ENCODE measurements at regions not wholly inside any gene's neighbourhood (a gene's known extent, or its start where the extent isn't known, plus 50 kb on each side); places are given as distances from the start of the nearest gene placed in this dataset.
"Not testable (repeated sequence)": the region's sequence is repeated elsewhere in the genome, so short reads cannot be mapped to it uniquely, and the experiment has no call there.

- no peak overlapping the region for H2AFZ ChIP-seq (ENCODE audit: low read depth, low read length)
- H4K20me1 ChIP-seq (ENCODE audit: insufficient read depth, low read length): no peaks in the 10 kb centered on the region
- TF ChIP-seq CTCF (IDR thresholded peaks at IDR 0.05; ENCODE audit: low read depth, low read length): no peak
- no peak for TF ChIP-seq EZH2phosphoT487 (IDR thresholded peaks at IDR 0.05; ENCODE audit: low read depth)
- H3K4me1 ChIP-seq (ENCODE audit: low read length): peaks cover 19% of the 10 kb centered on the region
- no peak overlapping the region for H3K27ac ChIP-seq (ENCODE audit: low read length)
- H3K4me2 ChIP-seq (ENCODE audit: low read length): no peak overlapping the region
- no peak overlapping the region for H3K4me3 ChIP-seq (ENCODE audit: low read length)
- H3K9ac ChIP-seq (ENCODE audit: low read length): no peak overlapping the region
- no peaks in the 10 kb centered on the region for H3K79me2 ChIP-seq (ENCODE audit: low read length)
- no peaks in the 10 kb centered on the region; the same call in 1 of the 2 replicates for H3K9me3 ChIP-seq (ENCODE audit: insufficient read depth, low read length)
- no peaks in the 10 kb centered on the region for H3K27me3 ChIP-seq (ENCODE audit: low read depth, low read length)
- H3K36me3 ChIP-seq (replicated peaks; ENCODE audit: low read depth, low read length): no peaks in the 10 kb centered on the region
Measured at GRCh38 chr4:77348815-77349214, 191.8 kb downstream of the CCNG2 start.

- no peaks in the 10 kb centered on the region for H4K20me1 ChIP-seq (ENCODE audit: insufficient read depth, low read length)
- H3K27me3 ChIP-seq (ENCODE audit: low read depth, low read length): no peaks in the 10 kb centered on the region
- H3K4me3 ChIP-seq (ENCODE audit: low read length): no peak overlapping the region
- H3K79me2 ChIP-seq (ENCODE audit: low read length): no peaks in the 10 kb centered on the region
- no peaks in the 10 kb centered on the region; the same call in 1 of the 2 replicates for H3K9me3 ChIP-seq (ENCODE audit: insufficient read depth, low read length)
- no peak overlapping the region for H2AFZ ChIP-seq (ENCODE audit: low read depth, low read length)
- no peak overlapping the region for H3K9ac ChIP-seq (ENCODE audit: low read length)
- peaks cover 21% of the 10 kb centered on the region for H3K4me1 ChIP-seq (ENCODE audit: low read length)
- no peak overlapping the region for H3K4me2 ChIP-seq (ENCODE audit: low read length)
- no peaks in the 10 kb centered on the region for H3K36me3 ChIP-seq (replicated peaks; ENCODE audit: low read depth, low read length)
- H3K27ac ChIP-seq (ENCODE audit: low read length): no peak overlapping the region
- TF ChIP-seq EZH2phosphoT487 (IDR thresholded peaks at IDR 0.05; ENCODE audit: low read depth) (no peak), CTCF (IDR thresholded peaks at IDR 0.05; ENCODE audit: low read depth, low read length) (no peak)
Measured at GRCh38 chr4:77349364-77349763, 192.4 kb downstream of the CCNG2 start.

- TF ChIP-seq EZH2phosphoT487 (IDR thresholded peaks at IDR 0.05; ENCODE audit: low read depth) (no peak), CTCF (IDR thresholded peaks at IDR 0.05; ENCODE audit: low read depth, low read length) (no peak)
- Histone ChIP-seq H3K9me3 (ENCODE audit: insufficient read depth, low read length) (no peaks in the 10 kb centered on the region; the same call in 1 of the 2 replicates), H4K20me1 (ENCODE audit: insufficient read depth, low read length) (no peaks in the 10 kb centered on the region), H3K27ac (ENCODE audit: low read length) (no peak overlapping the region), H3K79me2 (ENCODE audit: low read length) (no peaks in the 10 kb centered on the region), H3K4me2 (ENCODE audit: low read length) (no peak overlapping the region), H2AFZ (ENCODE audit: low read depth, low read length) (no peak overlapping the region), H3K4me1 (ENCODE audit: low read length) (peaks cover 26% of the 10 kb centered on the region), H3K4me3 (ENCODE audit: low read length) (no peak overlapping the region), H3K27me3 (ENCODE audit: low read depth, low read length) (no peaks in the 10 kb centered on the region), H3K36me3 (replicated peaks; ENCODE audit: low read depth, low read length) (no peaks in the 10 kb centered on the region), H3K9ac (ENCODE audit: low read length) (no peak overlapping the region)
Measured at GRCh38 chr4:77349796-77350195, 192.8 kb downstream of the CCNG2 start.

- no peak overlapping the region for H3K4me2 ChIP-seq (ENCODE audit: low read length)
- H2AFZ ChIP-seq (ENCODE audit: low read depth, low read length): no peak overlapping the region
- no peaks in the 10 kb centered on the region for H3K36me3 ChIP-seq (replicated peaks; ENCODE audit: low read depth, low read length)
- no peak for TF ChIP-seq CTCF (IDR thresholded peaks at IDR 0.05; ENCODE audit: low read depth, low read length)
- TF ChIP-seq EZH2phosphoT487 (IDR thresholded peaks at IDR 0.05; ENCODE audit: low read depth): no peak
- no peak overlapping the region for H3K9ac ChIP-seq (ENCODE audit: low read length)
- no peaks in the 10 kb centered on the region for H3K79me2 ChIP-seq (ENCODE audit: low read length)
- no peak overlapping the region for H3K27ac ChIP-seq (ENCODE audit: low read length)
- H3K9me3 ChIP-seq (ENCODE audit: insufficient read depth, low read length): no peaks in the 10 kb centered on the region
- no peaks in the 10 kb centered on the region for H4K20me1 ChIP-seq (ENCODE audit: insufficient read depth, low read length)
- H3K27me3 ChIP-seq (ENCODE audit: low read depth, low read length): no peaks in the 10 kb centered on the region
- peaks cover 20% of the 10 kb centered on the region for H3K4me1 ChIP-seq (ENCODE audit: low read length)
- no peak overlapping the region for H3K4me3 ChIP-seq (ENCODE audit: low read length)
Measured at GRCh38 chr4:77352192-77352591, 195.2 kb downstream of the CCNG2 start.

GRCh38 chr4:77353724-77354315 lies 196.8 kb downstream of the CCNG2 start:
- not testable (repeated sequence) for H3K9ac ChIP-seq (ENCODE audit: low read length); H3K27ac ChIP-seq (ENCODE audit: low read length); H3K27me3 ChIP-seq (ENCODE audit: low read depth, low read length); H2AFZ ChIP-seq (ENCODE audit: low read depth, low read length); H3K79me2 ChIP-seq (ENCODE audit: low read length); H3K36me3 ChIP-seq (replicated peaks; ENCODE audit: low read depth, low read length); H3K4me1 ChIP-seq (ENCODE audit: low read length); H3K9me3 ChIP-seq (ENCODE audit: insufficient read depth, low read length); H3K4me2 ChIP-seq (ENCODE audit: low read length); H3K4me3 ChIP-seq (ENCODE audit: low read length); H4K20me1 ChIP-seq (ENCODE audit: insufficient read depth, low read length)
